Astrocyte of the cerebellum (primary cell): ENCODE measurements at regions not wholly inside any gene's neighbourhood (a gene's known extent, or its start where the extent isn't known, plus 50 kb on each side); places are given as distances from the start of the nearest gene placed in this dataset.
A peak's percentile ranks its signal among the peaks of the same experiment; 100 is the strongest.
"Not testable (repeated sequence)": the region's sequence is repeated elsewhere in the genome, so short reads cannot be mapped to it uniquely, and the experiment has no call there.

Source experiments
- DNase-seq: peaks from one replicate; pipeline ENCODE4 v3.0.0-alpha.2; 2011; ENCODE audit warnings: low read depth
- H3K4me3 ChIP-seq: 2 replicates; pipeline ENCODE4 v1.5.1; 2011; ENCODE audit warnings: mild to moderate bottlenecking, low read depth, low read length, moderate library complexity
- CTCF ChIP-seq: IDR thresholded peaks from 2 replicates; pipeline ENCODE4 v1.5.1; 2012; ENCODE audit warnings: low read length, low read depth, moderate library complexity, mild to moderate bottlenecking; ENCODE audit errors: missing control alignments
- in situ Hi-C: cut with HindIII; loops from 2 replicates; pipeline ENCODE4 v1.10.0; 2017; ENCODE audit warnings: low sequenced_read_pairs

GRCh38 chrX:148298737-148299136 lies 201.7 kb upstream of the AFF2 start:
- in situ Hi-C loops, result no loop called here
- TF ChIP-seq CTCF, result no peak
- no peak overlapping the region for H3K4me3 ChIP-seq
- peak; percentile 28 for DNase-seq

DNA sequence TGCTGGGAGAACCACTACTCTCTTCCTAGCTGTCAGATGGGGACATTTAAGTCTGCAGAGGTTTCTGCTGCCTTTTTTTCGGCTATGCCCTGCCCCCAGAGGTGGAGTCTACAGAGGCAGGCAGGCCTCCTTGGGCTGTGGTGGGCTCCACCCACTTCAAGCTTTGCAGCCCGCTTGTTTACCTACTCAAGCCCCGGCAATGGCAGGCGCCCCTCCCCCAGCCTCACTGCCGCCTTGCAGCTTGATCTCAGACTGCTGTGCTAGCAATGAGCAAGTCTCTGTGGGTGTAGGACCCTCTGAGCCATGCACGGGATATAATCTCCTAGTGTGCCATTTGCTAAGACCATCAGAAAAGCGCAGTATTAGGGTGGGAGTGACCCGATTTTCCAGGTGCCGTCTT lies 195.2 kb upstream of the AFF2 start:
- H3K4me3 ChIP-seq, in situ Hi-C loops, DNase-seq: not testable (repeated sequence)

DNA sequence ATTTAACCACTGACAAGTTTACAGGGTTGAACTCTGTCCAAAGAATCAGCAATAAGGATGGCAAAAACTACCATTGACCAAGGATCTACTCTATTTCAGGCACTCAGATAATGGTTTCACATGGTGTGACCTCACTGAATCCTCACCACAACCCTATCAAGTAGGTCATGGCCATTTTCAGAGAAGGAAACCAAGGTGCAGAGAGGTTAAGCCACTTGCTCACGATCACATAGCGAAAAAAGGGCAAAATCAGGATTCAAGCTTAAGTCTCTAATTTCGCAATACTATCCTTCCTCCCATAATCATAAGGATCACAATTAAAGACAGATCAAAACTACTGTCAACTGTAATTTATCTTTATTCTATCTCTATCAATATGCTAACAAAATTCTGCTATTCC lies 191.0 kb upstream of the AFF2 start:
- in situ Hi-C loops, result no loop called here
- H3K4me3 ChIP-seq, result no peak overlapping the region
- no peak for DNase-seq
- TF ChIP-seq CTCF, result no peak

- H3K4me3 ChIP-seq, result no peak overlapping the region
- in situ Hi-C loops, result no loop called here
- no peak for TF ChIP-seq CTCF
- DNase-seq, result no peak
These were observed 189.8 kb upstream of the AFF2 start for GRCh38 chrX:148310426-148311165.

DNA sequence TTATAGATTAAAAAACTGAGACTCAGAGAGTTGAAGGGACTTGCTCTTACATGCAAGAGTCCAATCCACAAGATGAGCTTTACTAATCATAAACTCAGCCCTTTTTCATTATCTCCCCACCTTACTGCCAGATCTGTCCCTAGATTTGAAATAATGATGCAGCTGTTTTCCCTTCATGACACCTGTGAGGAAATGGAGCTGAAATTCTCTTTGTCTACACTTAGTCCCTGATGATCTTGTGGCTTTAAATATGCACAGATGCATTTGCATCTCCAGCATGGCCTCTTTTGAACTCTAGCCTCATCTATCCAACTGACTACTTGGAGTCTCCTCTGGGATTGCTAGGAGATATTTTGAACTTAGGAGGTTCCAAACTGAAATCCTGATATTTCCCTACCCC lies 188.9 kb upstream of the AFF2 start:
- TF ChIP-seq CTCF, result no peak
- no peak for DNase-seq
- in situ Hi-C loops, result no loop called here

GRCh38 chrX:148314876-148315275 lies 185.5 kb upstream of the AFF2 start:
- no peak for DNase-seq
- H3K4me3 ChIP-seq, result no peak overlapping the region
- TF ChIP-seq CTCF, result no peak
- in situ Hi-C loops, result no loop called here

More for the DNA sequence above, 188.9 kb upstream of the AFF2 start:
- H3K4me3 ChIP-seq, result no peak overlapping the region

DNA sequence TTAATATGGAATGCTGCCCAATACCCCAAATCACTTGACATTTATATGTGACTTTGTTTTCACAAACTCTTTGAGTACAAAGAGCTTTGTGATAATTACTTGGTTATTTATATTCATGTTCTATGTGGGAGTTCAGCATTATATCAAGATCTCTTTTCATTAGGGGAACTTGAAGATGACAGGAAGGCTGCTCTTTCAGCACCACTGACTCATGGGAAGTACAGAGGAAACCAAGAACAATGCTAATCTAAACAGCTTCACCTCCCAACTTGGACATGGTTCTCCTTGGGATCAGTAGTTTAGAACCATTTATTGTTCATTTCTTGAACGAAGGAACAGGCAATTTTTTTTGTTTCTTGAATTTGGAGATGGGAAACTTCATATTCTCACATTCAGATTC lies 184.0 kb upstream of the AFF2 start:
- in situ Hi-C loops, result no loop called here
- no peak overlapping the region for H3K4me3 ChIP-seq
- TF ChIP-seq CTCF, result no peak
- no peak for DNase-seq
